ENCODE measurements at regions not wholly inside any gene's neighbourhood (a gene's known extent, or its start where the extent isn't known, plus 50 kb on each side); places are given as distances from the start of the nearest gene placed in this dataset.
"Not testable (repeated sequence)": the region's sequence is repeated elsewhere in the genome, so short reads cannot be mapped to it uniquely, and the experiment has no call there.

DNA sequence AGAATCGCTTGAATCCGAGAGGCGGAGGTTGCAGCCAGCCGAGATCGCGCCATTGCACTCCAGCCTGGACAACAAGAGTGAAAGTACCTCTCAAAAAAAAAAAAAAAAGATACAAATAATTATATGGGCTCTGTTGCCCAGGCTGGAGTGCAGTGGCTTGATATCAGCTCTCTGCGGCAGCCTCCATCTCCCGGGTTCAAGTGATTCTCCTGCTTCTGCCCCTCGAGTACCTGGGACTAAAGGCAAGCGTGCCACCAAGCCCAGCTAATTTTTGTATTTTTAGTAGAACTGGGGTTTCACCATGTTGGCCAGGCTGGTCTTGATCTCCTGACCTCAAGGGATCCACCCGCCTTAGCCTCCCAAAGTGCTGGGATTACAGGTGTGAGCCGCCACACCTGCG lies 197.8 kb downstream of the ALG10 start:
- DNase-seq: not testable (repeated sequence)

DNA sequence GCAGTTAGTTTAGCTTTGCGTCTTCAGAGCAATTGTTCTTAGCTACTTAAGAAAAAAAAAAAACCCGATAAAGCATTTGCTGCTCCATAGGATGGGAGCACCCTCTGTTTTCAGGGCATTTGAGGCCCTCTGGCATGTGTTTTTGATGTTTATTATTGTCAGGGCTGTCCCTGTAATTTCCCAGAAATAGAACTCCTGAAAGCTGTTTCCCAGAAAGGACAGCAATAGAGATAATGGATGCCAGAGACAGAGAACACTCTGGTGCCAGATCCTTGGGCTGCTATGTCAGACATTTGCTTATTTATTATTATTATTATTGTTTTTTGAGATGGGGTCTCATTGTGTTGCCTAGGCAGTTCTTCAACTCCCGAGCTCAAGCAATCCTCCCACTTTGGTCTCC lies 201.3 kb downstream of the ALG10 start:
- no peak for DNase-seq

DNA sequence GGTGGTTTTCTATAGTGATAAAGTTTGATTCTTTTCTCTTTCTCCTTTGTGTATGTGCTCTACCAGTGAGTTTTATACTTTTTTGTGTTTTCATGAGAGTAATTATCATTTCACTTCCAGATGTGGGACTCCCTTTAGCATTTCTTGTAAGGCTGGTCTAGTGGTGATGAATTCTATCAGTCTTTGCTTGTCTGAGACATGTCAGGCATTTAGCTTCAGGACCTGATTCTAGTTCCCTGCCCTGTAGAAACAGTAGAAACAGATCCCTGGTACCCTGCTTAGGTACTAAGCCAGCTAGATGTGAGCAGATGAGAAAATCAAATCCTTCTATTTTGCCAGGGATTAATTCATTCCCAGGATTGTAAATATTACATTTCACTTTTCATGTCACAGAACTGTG lies 203.7 kb downstream of the ALG10 start:
- DNase-seq: not testable (repeated sequence)

DNA sequence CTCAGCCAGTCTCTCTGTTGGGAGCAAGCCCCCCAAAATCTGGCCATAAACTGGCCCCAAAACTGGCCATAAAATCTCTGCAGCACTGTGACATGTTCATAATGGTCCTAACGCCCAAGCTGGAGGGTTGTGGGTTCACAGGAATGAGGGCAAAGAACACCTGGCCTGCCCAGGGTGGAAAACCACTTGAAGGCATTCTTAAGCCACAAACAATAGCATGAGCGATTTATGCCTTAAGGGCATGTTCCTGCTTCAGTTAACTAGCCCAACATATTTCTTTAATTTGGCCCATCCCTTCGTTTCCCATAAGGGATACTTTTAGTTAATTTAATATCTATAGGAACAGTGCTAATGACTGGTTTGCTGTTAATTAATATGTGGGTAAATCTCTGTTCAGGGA lies 205.8 kb downstream of the ALG10 start:
- DNase-seq: not testable (repeated sequence)

DNA sequence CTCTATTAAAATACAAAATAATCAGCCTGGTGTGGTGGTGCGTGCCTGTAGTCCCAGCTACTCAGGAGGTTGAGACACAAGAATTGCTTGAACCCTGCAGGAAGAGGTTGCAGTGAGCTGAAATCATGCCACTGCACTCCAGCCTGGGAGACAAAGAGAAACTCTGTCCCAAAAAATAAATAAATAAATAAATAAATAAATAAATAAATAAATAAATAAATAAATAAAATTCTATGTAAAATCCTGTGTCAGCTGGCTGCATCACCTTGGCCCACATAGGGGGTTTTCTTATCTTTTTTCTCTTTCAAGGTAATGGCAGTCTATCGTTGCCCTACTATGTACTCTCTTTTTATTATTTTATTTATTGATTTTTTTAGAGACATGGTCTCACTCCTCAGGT lies 206.7 kb downstream of the ALG10 start:
- not testable (repeated sequence) for DNase-seq

DNA sequence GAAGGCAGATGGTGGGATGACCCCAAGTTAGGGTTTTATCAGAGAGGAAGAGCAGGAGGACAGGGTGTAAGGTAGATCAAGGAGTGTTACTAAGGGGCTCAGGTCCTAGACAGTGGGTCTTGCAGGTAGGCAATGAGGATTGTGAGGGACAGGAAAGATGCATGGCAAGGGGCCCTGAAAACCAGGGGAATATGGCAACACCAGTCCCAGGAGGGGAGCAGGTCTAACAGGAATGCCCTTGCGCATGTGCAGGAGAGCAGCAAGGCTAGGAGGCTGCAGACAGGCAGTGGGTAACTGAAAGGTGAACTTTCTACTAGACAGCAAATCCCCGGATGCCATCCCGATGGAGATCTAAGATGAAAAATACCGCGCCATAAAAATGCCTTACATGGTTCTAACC lies 211.3 kb downstream of the ALG10 start:
- no peak for DNase-seq

DNA sequence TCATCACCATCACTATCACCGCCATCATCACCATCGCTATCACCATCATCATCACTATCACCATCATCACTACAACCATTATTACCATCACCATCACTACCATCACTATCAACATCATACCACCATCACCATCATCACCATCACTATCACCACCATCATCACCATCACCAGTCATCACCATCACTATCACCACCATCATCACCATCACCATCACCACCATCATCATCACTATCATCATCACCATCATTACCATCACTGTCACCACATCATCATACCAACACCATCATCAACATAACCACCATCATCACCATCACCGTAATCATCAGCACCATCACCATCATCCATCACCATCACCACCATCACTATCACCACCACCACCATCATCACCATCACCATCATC lies 213.8 kb downstream of the ALG10 start:
- no peak for DNase-seq

DNA sequence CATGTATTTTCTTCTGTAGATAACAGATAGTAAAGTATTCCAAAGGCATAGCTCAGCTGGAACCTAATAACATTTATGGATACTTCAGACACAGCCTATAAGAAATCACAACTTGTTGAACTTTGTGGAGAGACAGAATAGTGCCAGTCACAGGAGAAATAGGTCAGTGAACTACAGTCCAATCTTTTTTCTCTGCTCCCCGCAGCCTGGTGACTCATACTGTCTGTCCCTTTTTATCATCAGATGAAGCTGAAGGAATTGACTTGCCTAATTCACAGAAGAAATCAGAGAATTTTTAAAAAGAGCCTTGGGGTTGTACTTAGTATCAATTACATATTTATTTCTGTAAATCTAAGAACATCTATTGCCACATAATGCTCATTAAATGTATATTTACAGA lies 222.3 kb downstream of the ALG10 start:
- no peak for DNase-seq

DNA sequence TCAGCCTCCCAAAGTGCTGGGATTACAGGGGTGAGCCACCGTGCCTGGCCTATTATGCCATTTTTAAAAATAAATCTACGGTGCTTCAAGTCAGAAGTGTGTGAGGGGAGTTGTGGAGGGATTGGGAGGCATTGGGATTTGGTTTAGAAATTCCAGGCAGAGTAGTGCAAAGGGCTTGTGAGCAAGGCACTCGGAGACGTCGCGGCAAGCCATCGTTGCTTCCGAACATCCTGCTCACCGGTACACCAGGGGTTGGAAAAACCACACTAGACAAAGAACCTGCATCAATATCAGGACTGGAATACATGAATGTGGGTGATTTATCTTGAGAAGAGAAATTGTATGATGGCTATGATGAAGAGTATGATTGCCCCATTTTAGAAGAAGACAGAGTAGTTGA lies 227.0 kb downstream of the ALG10 start:
- DNase-seq: no peak

DNA sequence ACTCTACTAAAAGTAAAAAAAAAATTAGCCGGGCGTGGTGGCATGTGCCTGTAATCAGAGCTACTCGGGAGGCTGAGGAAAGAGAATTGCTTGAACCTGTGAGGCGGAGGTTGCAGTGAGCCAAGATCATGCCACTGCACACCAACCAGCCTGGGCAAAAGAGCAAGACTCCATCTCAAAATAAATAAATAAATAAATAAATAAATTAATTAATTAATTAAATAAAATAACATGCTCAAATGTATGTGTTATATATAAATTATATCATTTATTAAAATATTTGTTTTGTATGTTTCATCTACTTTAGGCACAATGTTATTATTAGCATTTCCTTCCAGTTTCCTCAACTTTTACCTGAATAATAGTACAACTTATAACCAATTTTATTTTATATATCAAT lies 229.6 kb downstream of the ALG10 start:
- DNase-seq: not testable (repeated sequence)

DNA sequence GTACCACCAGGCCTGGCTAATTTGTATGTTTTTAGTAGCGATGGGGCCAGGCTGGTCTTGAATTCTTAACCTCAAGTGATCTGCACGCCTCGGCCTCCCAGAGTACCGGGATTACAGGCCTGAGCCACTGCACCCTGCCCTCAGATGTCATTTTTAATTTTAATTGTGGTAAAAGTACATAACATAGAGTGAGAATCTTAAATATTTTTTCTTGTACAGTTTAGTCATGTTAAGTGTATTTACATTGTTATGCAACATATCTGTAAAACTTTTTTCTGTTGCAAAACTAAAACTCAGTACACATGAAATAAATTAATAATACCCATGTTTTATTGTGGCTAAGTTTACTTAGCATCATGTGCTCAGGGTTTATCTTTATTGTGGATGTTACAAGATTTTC lies 231.4 kb downstream of the ALG10 start:
- no peak for DNase-seq

DNA sequence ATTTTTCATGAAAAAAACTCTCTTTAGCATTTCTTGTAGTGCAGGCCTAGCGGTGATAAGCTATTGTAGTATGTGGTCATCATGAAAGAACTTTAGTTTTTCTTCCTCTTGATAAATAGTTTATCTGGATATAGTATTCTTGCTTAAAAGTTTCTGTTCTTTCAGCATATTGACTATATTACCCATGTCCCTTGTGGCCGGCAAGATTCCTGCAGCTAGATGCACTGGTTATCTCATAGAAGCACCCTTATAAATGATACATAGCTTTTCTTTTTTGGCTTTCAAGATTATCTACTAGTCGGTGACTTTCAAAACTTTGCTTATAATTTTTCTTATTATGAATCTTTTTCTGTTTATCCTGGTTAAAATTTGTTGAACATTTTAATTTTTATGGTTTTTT lies 234.8 kb downstream of the ALG10 start:
- DNase-seq: no peak

DNA sequence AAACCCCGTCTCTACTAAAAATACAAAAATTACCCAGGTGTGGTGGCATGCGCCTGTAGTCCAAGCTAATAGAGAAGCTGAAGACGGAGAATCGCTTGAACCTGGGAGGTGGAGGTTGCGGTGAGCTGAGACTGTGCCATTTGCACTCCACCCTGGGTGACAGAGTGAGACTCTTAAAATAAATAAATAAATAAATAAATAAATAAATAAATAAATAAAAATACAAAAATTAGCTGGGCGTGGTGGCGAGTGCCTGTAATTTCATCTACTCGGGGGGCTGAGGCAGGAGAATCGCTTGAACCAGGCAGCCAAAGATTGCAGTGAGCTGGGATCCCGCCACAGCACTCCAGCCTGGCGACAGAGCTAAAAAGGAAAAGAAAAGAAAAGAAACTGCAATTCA lies 239.8 kb downstream of the ALG10 start:
- DNase-seq: not testable (repeated sequence)

DNA sequence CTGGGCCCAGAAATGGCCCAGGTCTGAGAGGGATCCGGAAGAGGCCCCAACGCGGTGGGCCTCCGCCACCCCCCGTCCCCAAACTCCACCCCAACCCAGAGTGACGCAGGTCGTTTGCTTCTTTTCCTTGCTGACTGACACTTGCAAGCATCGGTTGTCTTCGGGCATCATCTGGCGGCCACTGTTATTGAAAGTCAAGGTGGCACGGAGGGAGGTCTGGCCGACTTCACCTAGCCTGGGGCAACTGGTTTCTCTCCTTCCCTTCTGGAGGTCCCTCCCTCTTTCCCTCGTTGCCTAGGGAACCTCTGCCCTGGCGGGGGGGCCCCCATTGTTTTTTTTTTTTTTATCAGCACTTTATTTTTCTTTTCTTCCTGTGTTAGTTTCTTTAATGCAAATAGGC lies 241.8 kb downstream of the ALG10 start:
- no peak for DNase-seq

DNA sequence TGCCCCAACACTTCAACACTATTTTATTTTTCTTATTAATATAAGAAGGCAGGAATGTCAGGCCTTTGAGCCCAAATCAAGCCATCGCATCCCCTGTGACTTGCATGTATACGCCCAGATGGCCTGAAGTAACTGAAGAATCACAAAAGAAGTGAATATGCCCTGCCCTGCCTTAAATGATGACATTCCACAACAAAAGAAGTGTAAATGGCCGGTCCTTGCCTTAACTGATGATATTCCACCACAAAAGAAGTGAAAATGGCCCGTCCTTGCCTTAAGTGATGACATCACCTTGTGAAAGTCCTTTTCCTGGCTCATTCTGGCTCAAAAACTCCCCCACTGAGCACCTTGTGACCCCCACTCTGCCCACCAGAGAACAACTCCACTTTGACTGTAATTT lies 251.4 kb downstream of the ALG10 start:
- DNase-seq: not testable (repeated sequence)

DNA sequence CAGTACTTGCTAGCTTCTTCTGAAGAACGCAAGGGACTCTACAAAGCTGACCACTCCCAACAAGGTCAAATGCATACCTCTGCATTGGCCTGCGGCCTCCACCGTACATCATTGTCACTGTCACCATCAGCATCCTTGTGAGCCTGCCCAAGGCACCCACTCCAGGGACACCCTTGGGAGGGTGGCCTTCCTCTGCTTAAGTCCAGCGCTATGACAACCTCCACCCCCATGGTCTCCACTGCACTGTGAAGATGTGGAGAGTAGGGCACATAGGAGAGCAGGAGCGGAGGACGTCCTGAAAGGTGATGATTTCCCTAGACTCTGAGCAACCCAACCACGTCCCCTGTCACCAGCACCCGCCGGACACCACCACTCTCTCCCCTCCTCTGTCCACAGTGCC lies 252.8 kb downstream of the ALG10 start:
- no peak for DNase-seq

DNA sequence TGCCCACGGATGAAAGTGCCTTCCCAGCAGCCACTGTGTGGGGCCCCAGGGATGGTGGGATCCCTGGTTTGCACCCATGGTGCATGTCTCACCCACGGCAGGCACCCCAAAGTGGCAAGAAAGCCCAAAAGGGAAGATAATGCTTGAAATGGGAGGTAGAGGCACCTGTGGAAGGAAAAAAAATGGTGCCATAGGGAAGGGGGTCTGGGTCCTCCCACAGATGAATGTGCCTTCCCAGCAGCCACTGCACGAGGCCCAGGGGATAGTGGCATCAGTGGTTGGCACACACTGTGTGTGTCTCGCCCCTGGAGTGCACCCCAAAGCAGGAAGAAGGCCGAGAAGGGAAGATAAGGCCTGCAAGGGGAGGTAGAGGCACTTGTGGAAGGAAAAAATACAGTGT lies 264.2 kb downstream of the ALG10 start:
- no peak for DNase-seq

DNA sequence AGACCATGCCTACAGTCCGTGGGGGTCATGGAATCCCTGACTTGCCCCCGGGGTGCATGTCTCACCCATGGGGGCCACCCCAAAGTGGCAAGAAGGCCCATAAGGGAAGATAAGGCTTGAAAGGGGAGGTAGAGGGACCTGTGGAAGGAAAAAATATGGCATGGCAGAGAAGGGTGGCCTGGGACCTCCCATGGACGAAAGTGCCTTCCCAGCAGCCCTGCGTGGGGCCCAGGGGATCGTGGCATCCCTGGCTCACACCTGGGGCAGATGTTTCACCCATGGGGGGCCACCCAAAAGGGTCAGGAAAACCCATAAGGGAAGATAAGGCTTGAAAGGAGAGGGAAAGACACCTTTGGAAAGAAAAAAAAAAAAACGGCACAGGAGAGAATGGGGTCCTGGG lies 264.6 kb downstream of the ALG10 start:
- no peak for DNase-seq

DNA sequence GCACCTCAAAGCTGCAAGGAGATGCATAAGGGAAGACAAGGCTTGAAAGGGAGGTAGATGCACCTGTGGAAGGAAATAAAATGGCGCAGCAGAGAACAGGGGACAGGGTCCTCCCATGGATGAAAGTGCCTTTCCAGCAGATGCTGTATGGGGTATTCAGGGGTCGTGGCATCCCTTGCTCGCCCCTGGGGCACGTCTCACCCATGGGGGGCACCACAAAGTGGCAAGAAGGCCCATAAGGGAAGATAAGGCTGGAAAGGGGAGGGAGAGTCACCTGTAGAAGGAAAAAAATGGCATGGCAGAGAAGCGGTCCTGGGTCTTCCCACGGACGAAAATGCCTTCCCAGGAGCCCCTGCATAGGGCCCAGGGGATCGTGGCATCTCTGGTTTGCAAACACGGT lies 265.1 kb downstream of the ALG10 start:
- no peak for DNase-seq

DNA sequence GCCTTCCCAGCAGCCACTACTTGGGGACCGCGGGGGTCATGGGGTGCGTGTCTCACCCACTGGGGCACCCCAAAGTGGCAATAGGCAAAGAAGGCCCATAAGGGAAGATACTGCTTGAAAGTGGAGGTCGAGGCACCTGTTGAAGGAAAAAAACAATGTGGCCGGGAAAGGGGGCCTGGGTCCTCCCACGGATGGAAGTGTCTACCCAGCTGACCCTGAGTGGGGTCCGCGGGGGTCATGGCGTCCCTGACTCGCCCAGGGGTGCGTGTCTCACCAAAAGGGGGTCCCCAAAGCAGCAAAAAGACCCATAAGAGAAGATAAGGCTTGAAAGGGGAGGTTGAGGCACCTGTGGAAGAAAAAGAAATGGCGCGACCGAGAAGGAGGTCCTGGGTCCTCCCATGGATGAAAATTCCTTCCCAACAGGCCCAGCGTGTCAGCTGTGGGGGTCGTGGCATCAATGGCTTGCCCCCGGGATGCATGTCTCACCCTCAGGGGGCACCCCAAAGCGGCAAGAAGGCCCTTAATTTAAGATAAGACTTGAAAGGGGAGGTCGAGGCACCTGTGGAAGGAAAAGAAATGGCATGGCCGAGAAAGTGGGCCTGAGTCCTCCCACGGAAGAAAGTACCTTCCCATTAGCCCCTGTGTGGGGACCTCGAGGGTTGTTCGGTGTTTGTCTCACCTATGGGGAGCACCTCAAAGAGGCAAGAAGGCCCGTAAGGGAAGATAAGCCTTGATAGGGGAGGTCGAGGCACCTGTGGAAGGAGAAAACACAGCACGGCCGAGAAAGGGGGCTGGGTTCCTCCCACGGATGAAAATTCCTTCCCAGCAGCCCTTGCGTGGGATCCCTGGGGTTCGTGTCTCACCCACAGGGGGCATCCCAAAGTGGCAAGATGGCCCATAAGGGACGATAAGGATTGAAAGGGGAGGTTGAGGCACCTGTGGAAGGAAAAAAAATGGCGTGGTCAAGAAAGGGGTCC lies 266.0 kb downstream of the ALG10 start:
- no peak for DNase-seq

DNA sequence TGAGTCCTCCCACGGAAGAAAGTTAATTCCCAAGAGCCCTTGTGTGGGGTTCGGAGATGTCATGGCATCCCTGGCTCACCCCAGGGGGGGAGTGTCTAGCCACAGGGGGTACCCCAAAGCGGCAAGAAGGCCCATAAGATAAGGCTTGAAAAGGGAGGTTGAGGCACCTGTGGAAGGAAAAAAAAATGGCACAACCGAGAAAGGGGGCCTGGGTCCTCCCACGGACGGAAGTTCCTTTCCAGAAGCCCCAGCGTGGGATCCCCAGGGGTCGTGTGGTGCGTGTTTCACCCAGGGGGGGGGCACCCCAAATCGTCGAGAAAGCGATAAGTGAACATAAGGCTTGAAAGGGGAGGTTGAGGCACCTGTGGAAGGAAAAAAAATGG lies 266.7 kb downstream of the ALG10 start:
- DNase-seq: no peak

DNA sequence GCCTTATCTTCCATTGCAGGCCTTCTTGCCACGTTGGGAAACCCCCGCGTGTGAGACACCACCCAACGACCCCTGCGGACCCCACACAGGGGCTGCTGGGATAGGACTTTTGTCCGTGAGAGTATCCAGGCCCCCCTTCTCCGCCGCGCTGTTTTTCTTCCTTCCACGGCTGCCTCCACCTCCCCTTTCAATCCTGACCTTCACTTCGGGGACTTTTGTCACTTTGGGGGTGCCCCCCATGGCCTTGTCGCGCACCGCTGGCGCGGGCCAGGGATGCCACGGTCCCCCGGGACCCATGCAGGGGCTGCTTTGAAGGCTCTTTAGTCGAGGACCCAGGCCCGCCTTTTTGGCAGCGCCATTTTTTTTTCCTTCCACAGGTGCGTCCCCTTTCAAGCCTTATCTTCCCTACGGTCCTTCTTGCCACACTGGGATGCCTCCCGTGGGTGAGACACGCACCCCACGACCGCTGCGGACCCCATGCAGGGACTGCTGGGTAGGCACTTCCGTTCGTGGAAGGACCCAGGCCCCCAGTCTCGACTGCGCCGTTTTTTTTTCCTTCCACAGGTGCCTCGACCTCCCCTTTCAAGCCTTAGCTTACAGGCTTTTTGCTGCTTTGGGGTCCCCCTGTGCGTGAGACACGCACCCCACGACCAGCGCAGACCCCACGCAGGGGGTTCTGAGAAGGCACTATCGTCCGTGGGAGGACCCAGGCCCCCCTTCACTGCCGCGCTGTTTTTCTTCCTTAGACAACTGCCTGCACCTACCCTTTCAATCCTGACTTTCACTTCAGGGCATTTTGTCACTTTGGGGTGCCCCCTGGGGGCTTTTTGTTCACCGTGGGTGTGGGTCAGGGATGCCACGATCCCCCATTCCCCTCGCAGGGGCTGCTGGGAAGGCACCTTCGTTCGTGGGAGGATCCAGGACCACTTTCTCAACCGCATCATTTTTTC lies 267.4 kb downstream of the ALG10 start:
- no peak for DNase-seq
